GM12878 (cell line): ENCODE measurements at regions not wholly inside any gene's neighbourhood (a gene's known extent, or its start where the extent isn't known, plus 50 kb on each side); places are given as distances from the start of the nearest gene placed in this dataset.

Source experiments
- ATAC-seq: fragments of 200-7000 bp; cut with Tn5 transposase; 3 replicates; pipeline ENCODE4 v1.9.1; 2020; ENCODE audit warnings: mild to moderate bottlenecking, moderate library complexity
- BruUV-seq: library from RNA; stranded (reverse); fragments of 400-500 nt; replicated peaks from 2 replicates; lab custom pipeline; 2021; lab: Mats Ljungman, UMichigan
- CTCF ChIA-PET: fragments of 300-600 bp; sonication (Branson Sonifier 250); formaldehyde crosslinking; extraction: SDS; loops from one replicate; lab custom pipeline; 2021; ENCODE audit warnings: inconsistent platforms; lab: Yijun Ruan, JAX
- POLR2A ChIA-PET: fragments of 350-600 bp; formaldehyde crosslinking; extraction: SDS; loops from one replicate; lab custom pipeline; 2021; ENCODE audit warnings: inconsistent platforms; lab: Charles Lee
- RAD21 ChIA-PET: fragments of 300-600 bp; sonication (Branson Sonifier 250); formaldehyde crosslinking; loops from one replicate; lab custom pipeline; 2023; ENCODE audit warnings: antibody characterized with exemption; ENCODE audit not compliant: unreplicated experiment; lab: Charles Lee
- SMC1A ChIA-PET: fragments of 300-600 bp; sonication (Branson Sonifier 250); formaldehyde crosslinking; loops from one replicate; lab custom pipeline; 2023; ENCODE audit not compliant: unreplicated experiment, uncharacterized antibody; lab: Charles Lee
- DNase-seq: peaks from one replicate; pipeline ENCODE4 v3.0.0-alpha.2; 2011; ENCODE audit warnings: low read depth, low spot score
- FAIRE-seq: peaks from 3 replicates; lab custom pipeline; 2011; peaks lifted over from hg19 to GRCh38; lab: Jason Lieb, UNC
- H2AFZ ChIP-seq: 2 replicates; pipeline ENCODE4 v1.6.0; 2011; ENCODE audit warnings: low read depth, low read length, control low read depth; ENCODE audit not compliant: control insufficient read depth
- H3K27ac ChIP-seq: 2 replicates; pipeline ENCODE4 v1.5.1; 2011; ENCODE audit warnings: control low read depth; ENCODE audit not compliant: control insufficient read depth, insufficient read depth
- H3K27me3 ChIP-seq, 2 experiments: replicated peaks in 1 of 2; 2 replicates each; pipeline versions ENCODE4 v1.6.0 to v1.6.1; 2011; ENCODE audit warnings: low read length in 1 of 2; ENCODE audit not compliant: control insufficient read depth in 2 of 2, insufficient read depth in 2 of 2
- H3K36me3 ChIP-seq, 2 experiments: 2 replicates each; pipeline ENCODE4 v1.5.1; 2011; ENCODE audit warnings: low read length in 1 of 2; ENCODE audit not compliant: control insufficient read depth in 2 of 2, insufficient read depth in 2 of 2
- H3K4me1 ChIP-seq: 2 replicates; pipeline ENCODE4 v1.6.1; 2011; ENCODE audit warnings: mild to moderate bottlenecking, low read length, moderate library complexity, mixed read lengths; ENCODE audit not compliant: control insufficient read depth, insufficient read depth
- H3K4me2 ChIP-seq: 2 replicates; pipeline ENCODE4 v1.6.0; 2011; ENCODE audit warnings: control low read depth; ENCODE audit not compliant: control insufficient read depth, insufficient read depth
- H3K4me3 ChIP-seq: fragments of 200-600 bp; sonication (generic); 2 replicates; pipeline ENCODE4 v1.5.1; 2016
- H3K79me2 ChIP-seq: 2 replicates; pipeline ENCODE4 v1.6.0; 2011; ENCODE audit warnings: low read length; ENCODE audit not compliant: control insufficient read depth, insufficient read depth
- H3K9ac ChIP-seq: 2 replicates; pipeline ENCODE4 v1.8.0; 2011; ENCODE audit warnings: low read length, control low read depth, mixed read lengths; ENCODE audit not compliant: control insufficient read depth, insufficient read depth
- H3K9me3 ChIP-seq: replicated peaks from 3 replicates; pipeline ENCODE4 v1.5.1; 2011; ENCODE audit warnings: mild to moderate bottlenecking, low read length; ENCODE audit not compliant: control insufficient read depth, insufficient read depth
- H4K20me1 ChIP-seq: 2 replicates; pipeline ENCODE4 v1.6.0; 2011; ENCODE audit not compliant: control insufficient read depth, insufficient read depth
- BCLAF1 ChIP-seq: fragments of 450-650 bp; IDR thresholded peaks from 2 replicates; pipeline ENCODE4 v1.6.1; 2017; ENCODE audit warnings: antibody characterized with exemption, mild to moderate bottlenecking, moderate library complexity
- JUND ChIP-seq: IDR thresholded peaks from 2 replicates; pipeline ENCODE4 v1.6.1; 2012; ENCODE audit warnings: low read depth, mild to moderate bottlenecking, low read length, improper control_type of control experiment, moderate library complexity
- MTA3 ChIP-seq: IDR thresholded peaks from 2 replicates; pipeline ENCODE4 v1.6.1; 2012; ENCODE audit warnings: low read length, inconsistent platforms, borderline replicate concordance
- RUNX3 ChIP-seq: IDR thresholded peaks from 2 replicates; pipeline ENCODE4 v1.6.1; 2012; ENCODE audit warnings: low read length, inconsistent platforms
- WGBS: methylation state at CpG from one replicate; pipeline ENCODE4 v1.1.6; 2016; ENCODE audit warnings: low lambda C conversion rate; ENCODE audit not compliant: insufficient replicate concordance, insufficient coverage; ENCODE audit errors: missing lambda C conversion rate; 5-methylcytosine and 5-hydroxymethylcytosine counted together
- in situ Hi-C: fragments of 300-500 bp; cut with MboI; formaldehyde crosslinking; loops from 9 replicates; pipeline ENCODE4 v1.14.3; 2018; ENCODE audit warnings: mixed read lengths
- intact Hi-C: fragments of 100-400 bp; cut with micrococcal nuclease; formaldehyde crosslinking; loops from one replicate; pipeline ENCODE4 v1.14.2; 2022; ENCODE audit not compliant: unreplicated experiment

GRCh38 chrX:74220277-74220676, 83.7 kb upstream of the ZCCHC13 start (continued):
- TF ChIP-seq RUNX3: no peak
- no peak for TF ChIP-seq MTA3

DNA sequence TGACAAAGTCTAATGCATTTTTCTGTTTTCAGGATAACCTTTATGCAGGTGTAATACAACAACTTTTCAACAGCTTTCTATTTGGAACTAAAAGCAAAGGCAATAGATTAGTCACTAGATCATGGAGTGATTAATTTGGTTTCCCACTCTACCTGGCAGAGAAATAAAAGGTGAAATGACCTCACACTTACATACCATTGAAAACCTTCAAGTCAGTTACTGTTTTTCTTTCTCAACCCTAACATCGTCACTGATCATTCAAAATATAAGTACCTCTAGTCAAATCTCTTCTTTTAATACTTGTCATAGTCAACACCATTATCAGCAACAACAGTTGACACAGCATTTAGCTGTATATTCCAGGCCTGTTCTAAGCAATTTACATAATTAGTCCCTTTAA, 85.1 kb upstream of the ZCCHC13 start:
- CTCF ChIA-PET: interaction anchor here (1.2 kb wide), 1 partner anchor 13 kb away, joined by 3 read pairs; no protein-coding TSS in a partner anchor
- WGBS: 0% methylated on average over 1 of the region's 1 CpG

More for the DNA sequence above, 85.1 kb upstream of the ZCCHC13 start:
- H3K4me1 ChIP-seq: no peaks in the 10 kb centered on the region
- no peak for ATAC-seq
- H3K9ac ChIP-seq: no peak overlapping the region
- intact Hi-C loops: no loop called here
- no peaks in the 10 kb centered on the region for H4K20me1 ChIP-seq
- H3K27ac ChIP-seq: no peak overlapping the region
- no peak for TF ChIP-seq JUND
- TF ChIP-seq BCLAF1: no peak
- H2AFZ ChIP-seq: no peak overlapping the region
- H3K36me3 ChIP-seq: no peaks in the 10 kb centered on the region; a peak in 1 of 4 replicates
- H3K4me2 ChIP-seq: no peak overlapping the region
- in situ Hi-C loops: no loop called here
- no peak for FAIRE-seq
- POLR2A ChIA-PET: no interaction called here
- H3K9me3 ChIP-seq: no peaks in the 10 kb centered on the region
- no peak for DNase-seq
- RAD21 ChIA-PET: no interaction called here
- SMC1A ChIA-PET: no interaction called here
- no peak overlapping the region for H3K4me3 ChIP-seq
- BruUV-seq: no TSS peak
- no peaks in the 10 kb centered on the region for H3K27me3 ChIP-seq
- H3K79me2 ChIP-seq: no peaks in the 10 kb centered on the region
